ENCODE measurements at regions not wholly inside any gene's neighbourhood (a gene's known extent, or its start where the extent isn't known, plus 50 kb on each side); places are given as distances from the start of the nearest gene placed in this dataset.

- Mint-ChIP-seq H3K4me1 (ENCODE audit: unreplicated experiment) (no peaks in the 10 kb centered on the region), H3K27me3 (ENCODE audit: unreplicated experiment) (peaks cover 14% of the 10 kb centered on the region), H3K27ac (ENCODE audit: unreplicated experiment) (no peak overlapping the region), H3K36me3 (ENCODE audit: low read depth, unreplicated experiment) (peaks cover 3% of the 10 kb centered on the region), H3K9me3 (ENCODE audit: unreplicated experiment) (no peaks in the 10 kb centered on the region), H3K4me3 (ENCODE audit: unreplicated experiment) (no peak overlapping the region)
- TF ChIP-seq, protein P1, sequence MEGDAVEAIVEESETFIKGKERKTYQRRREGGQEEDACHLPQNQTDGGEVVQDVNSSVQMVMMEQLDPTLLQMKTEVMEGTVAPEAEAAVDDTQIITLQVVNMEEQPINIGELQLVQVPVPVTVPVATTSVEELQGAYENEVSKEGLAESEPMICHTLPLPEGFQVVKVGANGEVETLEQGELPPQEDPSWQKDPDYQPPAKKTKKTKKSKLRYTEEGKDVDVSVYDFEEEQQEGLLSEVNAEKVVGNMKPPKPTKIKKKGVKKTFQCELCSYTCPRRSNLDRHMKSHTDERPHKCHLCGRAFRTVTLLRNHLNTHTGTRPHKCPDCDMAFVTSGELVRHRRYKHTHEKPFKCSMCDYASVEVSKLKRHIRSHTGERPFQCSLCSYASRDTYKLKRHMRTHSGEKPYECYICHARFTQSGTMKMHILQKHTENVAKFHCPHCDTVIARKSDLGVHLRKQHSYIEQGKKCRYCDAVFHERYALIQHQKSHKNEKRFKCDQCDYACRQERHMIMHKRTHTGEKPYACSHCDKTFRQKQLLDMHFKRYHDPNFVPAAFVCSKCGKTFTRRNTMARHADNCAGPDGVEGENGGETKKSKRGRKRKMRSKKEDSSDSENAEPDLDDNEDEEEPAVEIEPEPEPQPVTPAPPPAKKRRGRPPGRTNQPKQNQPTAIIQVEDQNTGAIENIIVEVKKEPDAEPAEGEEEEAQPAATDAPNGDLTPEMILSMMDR (IDR thresholded peaks at IDR 0.05; ENCODE audit: unreplicated experiment), result no peak
- DNase-seq (ENCODE audit: low spot score), result no peak
Observed at GRCh38 chr7:1367501-1368183, 91.6 kb downstream of the MICALL2 start.

DNA sequence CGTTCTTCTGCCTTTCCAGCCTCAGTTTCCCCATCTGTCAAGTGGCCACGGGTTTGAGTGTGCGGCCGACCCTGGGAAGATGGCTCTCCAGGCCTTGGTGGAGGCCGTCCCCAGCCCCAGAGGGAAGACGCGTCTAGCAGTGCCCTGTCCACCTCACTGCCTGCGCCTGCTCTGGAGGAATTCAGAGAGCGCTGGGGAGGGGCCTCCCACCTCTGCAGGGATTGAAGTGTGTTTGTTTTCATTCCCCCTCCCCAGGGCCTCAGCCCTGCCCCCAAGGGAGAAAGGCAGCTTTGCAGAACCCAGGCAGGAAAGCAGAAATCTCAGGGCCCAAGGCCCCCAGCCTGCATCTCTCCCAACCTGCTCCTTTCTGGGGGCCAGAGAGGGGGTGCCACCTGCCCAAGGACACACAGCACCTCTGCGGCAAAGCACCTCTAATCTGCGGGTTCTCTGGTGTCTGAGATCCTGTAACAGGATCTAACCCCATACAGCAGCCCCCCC lies 91.0 kb downstream of the MICALL2 start:
- peaks cover 14% of the 10 kb centered on the region for H3K27me3 Mint-ChIP-seq (ENCODE audit: unreplicated experiment)
- TF ChIP-seq, protein P1 (IDR thresholded peaks at IDR 0.05; ENCODE audit: unreplicated experiment), result no peak
- H3K4me1 Mint-ChIP-seq (ENCODE audit: unreplicated experiment), result no peaks in the 10 kb centered on the region
- H3K27ac Mint-ChIP-seq (ENCODE audit: unreplicated experiment), result no peak overlapping the region
- H3K9me3 Mint-ChIP-seq (ENCODE audit: unreplicated experiment), result no peaks in the 10 kb centered on the region
- no peak for DNase-seq (ENCODE audit: low spot score)
- H3K36me3 Mint-ChIP-seq (ENCODE audit: low read depth, unreplicated experiment), result peaks cover 3% of the 10 kb centered on the region
- no peak overlapping the region for H3K4me3 Mint-ChIP-seq (ENCODE audit: unreplicated experiment)

GRCh38 chr7:1368682-1369571 lies 90.3 kb downstream of the MICALL2 start:
- TF ChIP-seq, protein P1 (IDR thresholded peaks at IDR 0.05; ENCODE audit: unreplicated experiment), result peak; percentile 73
- H3K36me3 Mint-ChIP-seq (ENCODE audit: low read depth, unreplicated experiment), result peaks cover 3% of the 10 kb centered on the region
- H3K27ac Mint-ChIP-seq (ENCODE audit: unreplicated experiment), result no peak overlapping the region
- peaks cover 14% of the 10 kb centered on the region for H3K27me3 Mint-ChIP-seq (ENCODE audit: unreplicated experiment)
- no peaks in the 10 kb centered on the region for H3K4me1 Mint-ChIP-seq (ENCODE audit: unreplicated experiment)
- DNase-seq (ENCODE audit: low spot score), result peak; percentile 83
- no peak overlapping the region for H3K4me3 Mint-ChIP-seq (ENCODE audit: unreplicated experiment)
- no peaks in the 10 kb centered on the region for H3K9me3 Mint-ChIP-seq (ENCODE audit: unreplicated experiment)

- no peaks in the 10 kb centered on the region for H3K9me3 Mint-ChIP-seq (ENCODE audit: unreplicated experiment)
- peaks cover 13% of the 10 kb centered on the region for H3K27me3 Mint-ChIP-seq (ENCODE audit: unreplicated experiment)
- H3K4me3 Mint-ChIP-seq (ENCODE audit: unreplicated experiment), result no peak overlapping the region
- no peak overlapping the region for H3K27ac Mint-ChIP-seq (ENCODE audit: unreplicated experiment)
- TF ChIP-seq, protein P1 (IDR thresholded peaks at IDR 0.05; ENCODE audit: unreplicated experiment), result no peak
- H3K36me3 Mint-ChIP-seq (ENCODE audit: low read depth, unreplicated experiment), result peaks cover 3% of the 10 kb centered on the region
- no peak for DNase-seq (ENCODE audit: low spot score)
- no peaks in the 10 kb centered on the region for H3K4me1 Mint-ChIP-seq (ENCODE audit: unreplicated experiment)
Observed at GRCh38 chr7:1369916-1370657, 89.2 kb downstream of the MICALL2 start.

All from endothelial cell (in vitro differentiated cells).